ENCODE measurements at regions not wholly inside any gene's neighbourhood (a gene's known extent, or its start where the extent isn't known, plus 50 kb on each side); places are given as distances from the start of the nearest gene placed in this dataset.
A peak's percentile ranks its signal among the peaks of the same experiment; 100 is the strongest.

GRCh38 chr10:3460420-3461128 lies 288.0 kb upstream of the PITRM1 start:
- WGBS, 2 donors: 84 to 91% methylated on average over 6 of the region's 6 CpGs
- Histone ChIP-seq H3K27ac (no peak overlapping the region), H3K27me3 (no peaks in the 10 kb centered on the region), H3K36me3 (no peaks in the 10 kb centered on the region), H3K9me3 (no peaks in the 10 kb centered on the region), H3K4me1 (peaks cover 0 to 17% (median 9%) of the 10 kb centered on the region in 9 donors), H3K4me3 (no peak overlapping the region)
- ATAC-seq: no peak
- TF ChIP-seq CTCF (IDR thresholded peaks at IDR 0.05): no peak
- DNase-seq: no peak
- intact Hi-C loops (cut with DNase I): loop anchor here in 3 of 10 donors (10.0 kb wide), 3 partner anchors 216 to 1314 kb away; no protein-coding TSS in a partner anchor

DNA sequence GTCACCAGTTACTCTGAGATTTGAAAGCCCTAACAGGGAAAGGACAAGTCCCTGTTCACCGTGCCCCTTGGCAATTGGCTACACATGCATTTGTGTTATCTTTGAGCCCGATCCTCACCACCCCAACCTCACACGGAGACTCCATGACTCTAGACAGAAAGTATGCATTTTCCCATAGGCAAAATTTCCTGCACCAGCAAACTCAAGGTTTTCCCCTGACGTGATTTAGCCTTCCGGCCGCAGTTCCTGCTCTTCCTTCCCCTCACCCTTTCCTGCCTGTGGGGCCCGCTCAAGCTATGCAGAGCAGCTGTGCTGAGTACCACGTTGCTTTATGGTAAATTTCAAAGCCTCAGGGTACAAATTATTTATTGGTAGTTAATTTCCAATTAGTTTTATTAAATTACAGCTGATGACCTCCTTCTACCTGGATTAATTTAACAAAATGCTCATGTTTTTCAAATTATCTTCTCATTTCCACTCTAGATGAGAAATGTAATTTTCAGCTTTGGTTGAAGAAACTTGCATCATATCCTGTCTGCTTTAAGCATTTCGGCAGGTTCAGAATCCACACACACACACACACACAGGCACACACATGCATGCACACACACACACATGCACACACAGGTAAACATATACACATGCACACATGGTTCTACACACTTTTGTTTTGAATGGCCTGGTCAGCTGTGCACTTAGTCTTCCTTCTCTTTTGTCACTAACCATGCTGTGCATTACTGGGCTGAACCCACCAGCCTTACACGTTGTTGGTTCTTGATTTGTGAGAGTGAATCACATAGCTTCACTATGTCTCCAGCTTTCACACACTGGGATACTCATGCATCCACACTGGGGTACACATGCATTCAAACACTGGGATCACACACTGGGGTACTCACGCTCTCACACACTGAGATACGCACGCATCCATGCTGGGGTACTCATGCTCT lies 283.1 kb upstream of the PITRM1 start:
- DNase-seq: no peak
- peak in 1 of 9 donors; percentile 13 for TF ChIP-seq CTCF (IDR thresholded peaks at IDR 0.05)
- peak in 4 of 8 donors; percentile 35 to 69 (median 46) for ATAC-seq
- intact Hi-C loops (cut with DNase I): loop anchor here in 4 of 10 donors (10.0 kb wide), 4 partner anchors 211 to 1309 kb away; no protein-coding TSS in a partner anchor
- H3K9me3 ChIP-seq: no peaks in the 10 kb centered on the region
- peak overlapping the region in 6 of 10 donors; percentile 34 to 75 (median 46) for H3K27ac ChIP-seq
- no peaks in the 10 kb centered on the region for H3K27me3 ChIP-seq
- no peak overlapping the region for H3K4me3 ChIP-seq
- peaks cover 0 to 49% (median 28%) of the 10 kb centered on the region in 9 donors for H3K4me1 ChIP-seq
- 68 to 74% methylated on average over 13 of the region's 13 CpGs for WGBS, 2 donors
- no peaks in the 10 kb centered on the region for H3K36me3 ChIP-seq

- intact Hi-C loops (cut with DNase I): loop anchor here in 5 of 10 donors (5.0 to 10.0 kb wide), 5 partner anchors 208 to 1312 kb away; no protein-coding TSS in a partner anchor
- peak overlapping the region in 3 of 10 donors; percentile 2 to 20 (median 11) for H3K4me3 ChIP-seq
- ATAC-seq (peak in 6 of 8 donors; percentile 39 to 79 (median 61)), DNase-seq (no peak)
- H3K27me3 ChIP-seq: no peaks in the 10 kb centered on the region
- no peaks in the 10 kb centered on the region for H3K36me3 ChIP-seq
- no peak for TF ChIP-seq CTCF (IDR thresholded peaks at IDR 0.05)
- peak overlapping the region; percentile 10 to 85 (median 76) for H3K27ac ChIP-seq
- 36 to 47% methylated on average over 7 of the region's 7 CpGs for WGBS, 2 donors
- peaks cover 0 to 49% (median 28%) of the 10 kb centered on the region in 9 donors for H3K4me1 ChIP-seq
- no peaks in the 10 kb centered on the region for H3K9me3 ChIP-seq
Observed at GRCh38 chr10:3452683-3453361, 280.2 kb upstream of the PITRM1 start.
